Karpas-422 (cell line): ENCODE measurements at regions not wholly inside any gene's neighbourhood (a gene's known extent, or its start where the extent isn't known, plus 50 kb on each side); places are given as distances from the start of the nearest gene placed in this dataset.

Source experiments
- DNase-seq: peaks from one replicate; pipeline ENCODE4 v3.0.0-alpha.2; 2015
- H2AFZ ChIP-seq: fragments of 200-600 bp; sonication (generic); 2 replicates; pipeline ENCODE4 v1.6.1; 2014; ENCODE audit warnings: antibody characterized with exemption, low read length, mixed read lengths
- H3K27ac ChIP-seq: fragments of 200-600 bp; sonication (generic); 2 replicates; pipeline ENCODE4 v1.5.1; 2014; ENCODE audit warnings: mild to moderate bottlenecking, low read length, moderate library complexity
- H3K27me3 ChIP-seq: fragments of 200-600 bp; sonication (generic); 2 replicates; pipeline ENCODE4 v1.6.1; 2014; ENCODE audit warnings: low read length, mixed read lengths
- H3K36me3 ChIP-seq: fragments of 200-600 bp; sonication (generic); 2 replicates; pipeline ENCODE4 v1.6.1; 2014; ENCODE audit warnings: low read length, mixed read lengths; ENCODE audit not compliant: insufficient read depth
- H3K4me1 ChIP-seq: fragments of 200-600 bp; sonication (generic); 2 replicates; pipeline ENCODE4 v1.6.1; 2014; ENCODE audit warnings: mild to moderate bottlenecking, low read length, mixed read lengths
- H3K4me2 ChIP-seq: fragments of 200-600 bp; sonication (generic); 2 replicates; pipeline ENCODE4 v1.6.1; 2014; ENCODE audit warnings: low read length, low read depth, mild to moderate bottlenecking; ENCODE audit not compliant: poor library complexity, severe bottlenecking
- H3K4me3 ChIP-seq: fragments of 200-600 bp; sonication (generic); 2 replicates; pipeline ENCODE4 v1.5.1; 2014; ENCODE audit warnings: mild to moderate bottlenecking, antibody characterized with exemption, low read length, mixed read lengths
- H3K79me2 ChIP-seq: fragments of 200-600 bp; sonication (generic); 2 replicates; pipeline ENCODE4 v1.6.1; 2014; ENCODE audit warnings: mild to moderate bottlenecking, low read length, mixed read lengths
- H3K9ac ChIP-seq: fragments of 200-600 bp; sonication (generic); 2 replicates; pipeline ENCODE4 v1.6.0; 2014; ENCODE audit warnings: low read length
- H3K9me2 ChIP-seq: fragments of 200-600 bp; sonication (generic), shearing (Covaris generic); replicated peaks from 2 replicates; pipeline ENCODE4 v1.6.0; 2014; ENCODE audit warnings: mild to moderate bottlenecking, low read length, moderate library complexity; ENCODE audit not compliant: insufficient read depth
- H3K9me3 ChIP-seq: fragments of 300-700, 200-600 bp; sonication (generic); 2 replicates; pipeline ENCODE4 v1.6.1; 2014; ENCODE audit warnings: low read length, mixed read lengths
- H4K20me1 ChIP-seq: fragments of 200-600 bp; sonication (generic); 2 replicates; pipeline ENCODE4 v1.6.1; 2014; ENCODE audit warnings: mild to moderate bottlenecking, antibody characterized with exemption, low read length, low read depth; ENCODE audit not compliant: insufficient read depth

DNA sequence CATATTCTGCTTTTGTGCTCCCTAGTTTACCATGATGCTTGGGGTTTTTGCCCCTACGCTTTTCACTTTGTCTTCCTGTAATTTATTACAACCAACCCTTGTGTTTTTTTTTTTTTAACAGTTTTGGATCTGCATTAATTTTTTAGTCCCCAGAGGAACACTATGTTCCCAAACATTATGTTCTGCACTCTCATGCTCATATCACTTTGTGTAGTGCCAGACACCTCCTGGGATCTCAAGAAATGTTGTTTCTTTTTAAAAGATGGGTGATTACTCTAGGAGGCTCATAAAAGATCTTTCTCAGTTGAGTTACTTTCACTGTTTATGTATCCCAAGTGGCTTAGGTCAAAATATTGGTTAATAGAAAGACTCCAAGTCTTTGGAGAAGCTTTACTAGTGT, 116.2 kb upstream of the MKLN1 start:
- no peak overlapping the region for H3K27ac ChIP-seq
- H3K4me3 ChIP-seq: no peak overlapping the region
- H3K36me3 ChIP-seq: no peaks in the 10 kb centered on the region
- no peaks in the 10 kb centered on the region for H3K79me2 ChIP-seq
- no peaks in the 10 kb centered on the region for H3K9me2 ChIP-seq
- no peaks in the 10 kb centered on the region for H3K4me1 ChIP-seq
- no peaks in the 10 kb centered on the region for H3K9me3 ChIP-seq
- DNase-seq: no peak
- no peak overlapping the region for H3K4me2 ChIP-seq
- no peaks in the 10 kb centered on the region for H3K27me3 ChIP-seq
- no peak overlapping the region for H2AFZ ChIP-seq
- H4K20me1 ChIP-seq: no peaks in the 10 kb centered on the region
- no peak overlapping the region for H3K9ac ChIP-seq

DNA sequence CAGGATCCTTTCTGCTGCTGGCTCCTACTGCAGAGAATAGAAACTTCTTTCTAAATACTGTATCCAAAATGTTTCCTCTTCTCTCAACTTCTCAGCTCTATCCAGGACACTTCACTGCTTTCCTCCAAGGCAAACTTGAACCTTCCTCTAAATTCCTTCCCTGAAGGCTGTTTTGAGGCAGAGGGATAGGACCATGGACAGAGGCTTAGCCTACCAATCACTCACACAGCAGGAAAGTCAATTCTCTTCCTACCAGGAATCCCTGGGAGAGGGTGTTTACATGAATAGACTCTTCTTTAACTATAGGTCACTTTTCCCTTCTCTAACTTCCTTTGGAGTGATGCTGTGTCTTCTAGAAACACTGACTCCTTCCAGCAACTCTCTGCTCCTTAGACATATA, 115.6 kb upstream of the MKLN1 start:
- Histone ChIP-seq H3K9me2 (no peaks in the 10 kb centered on the region), H3K27ac (no peak overlapping the region), H3K4me2 (no peak overlapping the region), H4K20me1 (no peaks in the 10 kb centered on the region), H3K9ac (no peak overlapping the region), H2AFZ (no peak overlapping the region), H3K9me3 (no peaks in the 10 kb centered on the region), H3K4me3 (no peak overlapping the region), H3K27me3 (no peaks in the 10 kb centered on the region), H3K4me1 (no peaks in the 10 kb centered on the region), H3K36me3 (no peaks in the 10 kb centered on the region), H3K79me2 (no peaks in the 10 kb centered on the region)
- no peak for DNase-seq

DNA sequence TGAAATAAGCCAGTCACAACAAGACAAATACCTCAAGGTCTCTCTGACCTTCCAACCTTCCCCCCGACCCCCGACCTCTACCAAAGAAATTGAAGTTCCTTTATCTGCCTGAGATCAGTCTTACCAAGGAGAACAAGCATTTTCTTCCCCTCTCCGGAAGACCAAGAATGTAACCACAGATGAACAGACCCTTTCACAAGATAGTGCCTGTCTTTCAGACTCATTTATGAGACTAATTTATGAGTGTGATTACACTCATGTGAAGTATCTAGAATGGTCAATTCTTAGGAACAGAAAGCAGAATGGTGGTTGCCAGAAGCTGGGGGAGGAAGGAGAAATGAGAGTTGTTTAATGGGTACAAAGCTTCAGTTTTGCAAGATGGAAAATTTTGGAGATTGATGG, 108.9 kb upstream of the MKLN1 start:
- H3K4me1 ChIP-seq: peaks cover 6% of the 10 kb centered on the region; the same call in 1 of the 2 replicates
- H3K4me2 ChIP-seq: no peak overlapping the region
- H3K4me3 ChIP-seq: no peak overlapping the region
- DNase-seq: no peak
- no peak overlapping the region for H2AFZ ChIP-seq
- no peaks in the 10 kb centered on the region for H3K36me3 ChIP-seq
- no peaks in the 10 kb centered on the region for H3K79me2 ChIP-seq
- no peaks in the 10 kb centered on the region for H3K9me2 ChIP-seq
- no peak overlapping the region for H3K27ac ChIP-seq
- H3K27me3 ChIP-seq: no peaks in the 10 kb centered on the region
- H3K9ac ChIP-seq: no peak overlapping the region
- no peaks in the 10 kb centered on the region for H3K9me3 ChIP-seq
- no peaks in the 10 kb centered on the region for H4K20me1 ChIP-seq

DNA sequence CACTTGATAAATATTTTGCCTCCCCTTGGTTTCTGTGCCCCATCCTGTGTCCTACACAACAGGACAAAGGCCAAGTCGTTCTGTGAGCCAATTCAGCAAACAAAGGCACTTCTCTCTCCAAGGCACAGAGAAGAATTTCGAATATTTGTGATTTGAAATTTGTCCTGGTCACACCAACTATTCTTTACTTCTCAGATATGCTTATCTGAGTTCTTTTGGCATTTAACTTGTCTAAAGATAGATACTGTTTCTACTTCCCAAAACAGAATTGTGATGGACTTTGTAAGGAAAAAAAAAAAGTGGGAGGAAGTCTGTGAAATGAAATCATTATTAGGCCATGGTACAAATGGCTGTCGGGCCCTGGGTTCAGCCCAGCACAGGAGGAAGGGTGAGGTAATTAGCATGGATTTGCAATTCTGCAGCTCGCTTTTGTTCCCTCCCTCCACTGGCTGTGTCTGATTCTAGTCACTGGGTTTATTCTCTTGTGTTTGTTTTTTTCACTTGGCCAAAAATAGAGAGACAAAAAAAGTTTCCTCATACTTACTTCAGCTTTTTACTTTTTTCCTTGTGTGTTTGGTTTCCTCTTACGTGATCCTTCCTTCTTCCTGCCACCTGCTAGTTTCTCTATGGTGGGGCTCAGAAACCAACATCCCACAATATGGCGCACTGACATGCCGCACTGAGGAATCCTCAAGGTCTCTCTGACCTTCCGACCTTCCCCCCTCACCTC, 108.2 kb upstream of the MKLN1 start:
- H3K36me3 ChIP-seq: no peaks in the 10 kb centered on the region
- H3K27me3 ChIP-seq: no peaks in the 10 kb centered on the region
- H3K4me3 ChIP-seq: no peak overlapping the region
- H3K27ac ChIP-seq: no peak overlapping the region
- no peaks in the 10 kb centered on the region for H4K20me1 ChIP-seq
- DNase-seq: no peak
- no peak overlapping the region; the same call in 1 of the 2 replicates for H2AFZ ChIP-seq
- no peak overlapping the region for H3K4me2 ChIP-seq
- no peaks in the 10 kb centered on the region for H3K9me3 ChIP-seq
- H3K79me2 ChIP-seq: no peaks in the 10 kb centered on the region
- no peak overlapping the region for H3K9ac ChIP-seq
- H3K9me2 ChIP-seq: no peaks in the 10 kb centered on the region
- peaks cover 6% of the 10 kb centered on the region; the same call in 1 of the 2 replicates for H3K4me1 ChIP-seq

DNA sequence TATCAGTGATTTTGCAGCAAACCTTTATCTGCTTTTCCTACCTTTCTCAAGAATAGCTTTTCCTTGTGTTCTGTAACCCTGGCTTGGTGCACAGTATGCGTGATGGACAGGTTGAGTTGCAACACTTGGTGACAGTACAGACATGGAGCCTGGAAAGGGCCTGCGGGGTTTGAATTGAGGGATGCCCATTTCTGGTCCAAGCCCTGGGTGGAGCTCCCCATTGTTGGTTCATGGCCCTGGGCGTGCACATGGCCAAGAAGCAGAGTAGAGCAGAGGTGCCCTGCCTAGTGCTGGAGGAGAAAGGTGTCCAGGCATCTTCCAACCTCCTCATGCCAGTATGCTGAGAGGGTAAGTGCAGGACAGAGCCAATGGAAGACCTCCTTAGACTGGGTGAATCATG, 106.6 kb upstream of the MKLN1 start:
- Histone ChIP-seq H3K27ac (no peak overlapping the region), H3K36me3 (no peaks in the 10 kb centered on the region), H3K9me2 (no peaks in the 10 kb centered on the region), H3K4me3 (no peak overlapping the region), H3K4me2 (no peak overlapping the region), H3K9ac (no peak overlapping the region), H3K9me3 (no peaks in the 10 kb centered on the region), H3K27me3 (no peaks in the 10 kb centered on the region), H3K79me2 (no peaks in the 10 kb centered on the region), H3K4me1 (peaks cover 6% of the 10 kb centered on the region; the same call in 1 of the 2 replicates), H4K20me1 (no peaks in the 10 kb centered on the region), H2AFZ (no peak overlapping the region)
- no peak for DNase-seq

DNA sequence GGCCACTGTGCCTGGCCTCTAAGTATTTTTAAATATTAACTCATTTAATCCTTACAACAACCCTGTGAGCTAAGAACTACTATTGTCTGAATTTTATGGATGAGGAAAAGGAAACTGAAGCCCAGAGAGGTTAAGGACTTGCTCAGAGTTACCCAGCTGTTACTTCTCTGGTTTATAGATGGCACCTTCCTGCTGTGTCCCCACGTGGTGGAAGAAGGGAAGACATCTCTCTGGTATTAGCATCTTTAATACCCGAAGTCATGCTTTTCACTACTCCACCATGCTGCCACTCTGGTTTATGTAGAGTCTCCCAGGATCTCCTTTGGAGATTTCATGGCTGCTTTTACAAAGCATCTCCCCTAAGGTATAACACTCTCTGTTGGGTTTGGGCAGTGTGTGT, 105.5 kb upstream of the MKLN1 start:
- Histone ChIP-seq H3K79me2 (no peaks in the 10 kb centered on the region), H3K4me1 (peaks cover 6% of the 10 kb centered on the region; the same call in 1 of the 2 replicates), H3K4me3 (no peak overlapping the region), H2AFZ (no peak overlapping the region), H3K9me3 (no peaks in the 10 kb centered on the region), H3K36me3 (no peaks in the 10 kb centered on the region), H4K20me1 (no peaks in the 10 kb centered on the region), H3K9me2 (no peaks in the 10 kb centered on the region), H3K9ac (no peak overlapping the region), H3K27me3 (no peaks in the 10 kb centered on the region), H3K4me2 (no peak overlapping the region), H3K27ac (no peak overlapping the region)
- DNase-seq: peak; percentile 53

DNA sequence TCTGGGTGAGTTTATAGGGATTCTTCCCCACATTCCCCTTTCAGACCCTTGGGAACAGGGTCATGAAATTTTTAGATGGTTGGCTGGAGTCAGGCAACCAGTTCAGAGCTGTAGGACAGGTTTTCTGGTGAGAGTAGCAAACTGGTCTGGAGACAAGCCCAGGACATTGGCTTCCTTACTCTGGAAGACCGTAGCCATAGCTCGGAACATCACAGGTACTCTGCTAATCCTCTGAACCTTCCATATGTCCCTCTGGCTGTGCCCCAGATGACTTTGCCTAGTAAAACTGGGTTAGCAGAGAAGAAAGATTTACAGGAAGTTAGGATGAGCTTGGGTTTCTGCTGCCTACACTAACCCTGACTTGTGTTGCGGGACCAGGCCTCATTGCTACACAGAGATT, 104.5 kb upstream of the MKLN1 start:
- H4K20me1 ChIP-seq: no peaks in the 10 kb centered on the region

DNA sequence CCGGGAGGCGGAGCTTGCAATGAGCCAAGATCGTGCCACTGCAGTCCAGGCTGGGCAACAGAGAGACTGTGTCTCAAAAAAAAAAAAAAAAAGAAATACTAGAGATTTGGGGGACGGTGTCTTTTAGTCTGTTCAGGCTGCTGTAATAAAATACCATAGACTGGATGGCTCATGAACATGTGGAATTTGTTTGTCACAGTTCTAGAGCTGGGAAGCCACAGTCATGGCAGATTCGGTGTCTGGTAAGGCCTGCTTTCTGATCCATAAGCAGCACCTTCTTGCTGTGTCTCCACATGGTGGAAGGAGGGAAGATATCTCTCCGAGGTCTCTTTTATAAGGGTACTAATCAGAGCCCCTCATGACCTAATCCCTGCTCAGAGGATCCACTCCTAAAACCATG, 102.7 kb upstream of the MKLN1 start:
- Histone ChIP-seq H3K36me3 (no peaks in the 10 kb centered on the region), H4K20me1 (no peaks in the 10 kb centered on the region), H3K79me2 (no peaks in the 10 kb centered on the region), H3K4me2 (no peak overlapping the region), H3K9me2 (no peaks in the 10 kb centered on the region), H3K9me3 (no peaks in the 10 kb centered on the region), H3K27ac (no peak overlapping the region), H3K4me3 (no peak overlapping the region), H3K27me3 (no peaks in the 10 kb centered on the region), H3K4me1 (no peaks in the 10 kb centered on the region), H2AFZ (no peak overlapping the region), H3K9ac (no peak overlapping the region)
- DNase-seq: no peak

More for the DNA sequence above, 104.5 kb upstream of the MKLN1 start:
- Histone ChIP-seq H3K4me2 (no peak overlapping the region), H3K79me2 (no peaks in the 10 kb centered on the region), H3K4me1 (peaks cover 6% of the 10 kb centered on the region; the same call in 1 of the 2 replicates), H2AFZ (no peak overlapping the region), H3K27me3 (no peaks in the 10 kb centered on the region), H3K9me2 (no peaks in the 10 kb centered on the region), H3K36me3 (no peaks in the 10 kb centered on the region), H3K9ac (no peak overlapping the region), H3K27ac (no peak overlapping the region), H3K9me3 (no peaks in the 10 kb centered on the region), H3K4me3 (no peak overlapping the region)
- DNase-seq: no peak
